ENCODE measurements at regions not wholly inside any gene's neighbourhood (a gene's known extent, or its start where the extent isn't known, plus 50 kb on each side); places are given as distances from the start of the nearest gene placed in this dataset.

DNA sequence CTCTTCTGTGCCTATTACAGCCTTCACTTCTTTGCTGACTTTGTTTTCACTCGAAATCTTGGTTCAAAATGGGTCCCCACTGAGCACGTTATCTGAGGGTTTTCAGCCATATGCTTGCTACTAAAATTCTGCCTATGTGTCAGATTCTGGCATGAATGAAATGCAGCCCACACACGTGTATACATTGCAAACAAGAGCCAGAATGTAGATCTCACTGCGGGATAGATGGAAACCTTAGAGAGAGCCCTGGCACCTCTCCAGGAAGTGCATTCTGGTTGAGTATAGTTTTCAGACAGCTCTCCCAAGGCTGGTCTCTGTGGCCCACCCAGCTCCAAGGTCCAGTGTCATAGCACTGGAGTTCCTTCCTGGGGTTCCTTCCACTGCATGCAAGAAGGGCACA is 234.7 kb upstream of the GJB5 start:
- DNase-seq (ENCODE audit: low read depth in 1 of 2, low spot score in 1 of 2) = no peak
- no peaks in the 10 kb centered on the region for H3K27me3 ChIP-seq (ENCODE audit: insufficient read depth, poor library complexity, severe bottlenecking)
- H3K27ac ChIP-seq (replicated peaks) = no peak overlapping the region
- no peak overlapping the region for H3K4me3 ChIP-seq (replicated peaks; ENCODE audit: insufficient read depth, low read length)
- TF ChIP-seq, protein P1, sequence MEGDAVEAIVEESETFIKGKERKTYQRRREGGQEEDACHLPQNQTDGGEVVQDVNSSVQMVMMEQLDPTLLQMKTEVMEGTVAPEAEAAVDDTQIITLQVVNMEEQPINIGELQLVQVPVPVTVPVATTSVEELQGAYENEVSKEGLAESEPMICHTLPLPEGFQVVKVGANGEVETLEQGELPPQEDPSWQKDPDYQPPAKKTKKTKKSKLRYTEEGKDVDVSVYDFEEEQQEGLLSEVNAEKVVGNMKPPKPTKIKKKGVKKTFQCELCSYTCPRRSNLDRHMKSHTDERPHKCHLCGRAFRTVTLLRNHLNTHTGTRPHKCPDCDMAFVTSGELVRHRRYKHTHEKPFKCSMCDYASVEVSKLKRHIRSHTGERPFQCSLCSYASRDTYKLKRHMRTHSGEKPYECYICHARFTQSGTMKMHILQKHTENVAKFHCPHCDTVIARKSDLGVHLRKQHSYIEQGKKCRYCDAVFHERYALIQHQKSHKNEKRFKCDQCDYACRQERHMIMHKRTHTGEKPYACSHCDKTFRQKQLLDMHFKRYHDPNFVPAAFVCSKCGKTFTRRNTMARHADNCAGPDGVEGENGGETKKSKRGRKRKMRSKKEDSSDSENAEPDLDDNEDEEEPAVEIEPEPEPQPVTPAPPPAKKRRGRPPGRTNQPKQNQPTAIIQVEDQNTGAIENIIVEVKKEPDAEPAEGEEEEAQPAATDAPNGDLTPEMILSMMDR (IDR thresholded peaks at IDR 0.05; ENCODE audit: insufficient read depth, low read length) = no peak

DNA sequence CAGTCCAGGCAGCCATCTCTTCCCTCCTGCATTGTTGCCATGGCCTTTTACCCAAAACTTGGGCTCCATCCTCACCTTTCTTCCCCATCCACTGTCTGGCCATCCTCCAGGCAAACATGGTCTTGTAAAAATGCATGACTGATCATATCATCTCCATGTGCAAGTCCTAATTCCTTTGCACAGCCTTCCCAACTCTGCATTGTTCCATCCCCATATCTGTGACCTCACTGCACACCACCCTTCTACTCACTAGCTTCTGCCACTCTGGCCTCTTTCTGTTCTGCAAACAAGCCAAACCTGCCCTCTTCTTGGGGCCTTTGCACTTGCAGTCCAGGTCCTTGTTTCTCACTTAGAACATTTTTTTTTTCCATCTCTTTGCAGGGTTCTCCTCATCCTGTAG is 230.1 kb upstream of the GJB5 start:
- DNase-seq (ENCODE audit: low read depth in 1 of 2, low spot score in 1 of 2) = no peak
- TF ChIP-seq SPI1 (IDR thresholded peaks at IDR 0.05; ENCODE audit: borderline replicate concordance, low read depth) (no peak), POLR2AphosphoS5 (IDR thresholded peaks at IDR 0.05; ENCODE audit: low read depth) (no peak), GABPA (IDR thresholded peaks at IDR 0.05; ENCODE audit: low read depth) (no peak)
- TF ChIP-seq, protein P2, sequence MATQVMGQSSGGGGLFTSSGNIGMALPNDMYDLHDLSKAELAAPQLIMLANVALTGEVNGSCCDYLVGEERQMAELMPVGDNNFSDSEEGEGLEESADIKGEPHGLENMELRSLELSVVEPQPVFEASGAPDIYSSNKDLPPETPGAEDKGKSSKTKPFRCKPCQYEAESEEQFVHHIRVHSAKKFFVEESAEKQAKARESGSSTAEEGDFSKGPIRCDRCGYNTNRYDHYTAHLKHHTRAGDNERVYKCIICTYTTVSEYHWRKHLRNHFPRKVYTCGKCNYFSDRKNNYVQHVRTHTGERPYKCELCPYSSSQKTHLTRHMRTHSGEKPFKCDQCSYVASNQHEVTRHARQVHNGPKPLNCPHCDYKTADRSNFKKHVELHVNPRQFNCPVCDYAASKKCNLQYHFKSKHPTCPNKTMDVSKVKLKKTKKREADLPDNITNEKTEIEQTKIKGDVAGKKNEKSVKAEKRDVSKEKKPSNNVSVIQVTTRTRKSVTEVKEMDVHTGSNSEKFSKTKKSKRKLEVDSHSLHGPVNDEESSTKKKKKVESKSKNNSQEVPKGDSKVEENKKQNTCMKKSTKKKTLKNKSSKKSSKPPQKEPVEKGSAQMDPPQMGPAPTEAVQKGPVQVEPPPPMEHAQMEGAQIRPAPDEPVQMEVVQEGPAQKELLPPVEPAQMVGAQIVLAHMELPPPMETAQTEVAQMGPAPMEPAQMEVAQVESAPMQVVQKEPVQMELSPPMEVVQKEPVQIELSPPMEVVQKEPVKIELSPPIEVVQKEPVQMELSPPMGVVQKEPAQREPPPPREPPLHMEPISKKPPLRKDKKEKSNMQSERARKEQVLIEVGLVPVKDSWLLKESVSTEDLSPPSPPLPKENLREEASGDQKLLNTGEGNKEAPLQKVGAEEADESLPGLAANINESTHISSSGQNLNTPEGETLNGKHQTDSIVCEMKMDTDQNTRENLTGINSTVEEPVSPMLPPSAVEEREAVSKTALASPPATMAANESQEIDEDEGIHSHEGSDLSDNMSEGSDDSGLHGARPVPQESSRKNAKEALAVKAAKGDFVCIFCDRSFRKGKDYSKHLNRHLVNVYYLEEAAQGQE (IDR thresholded peaks at IDR 0.05; ENCODE audit: insufficient replicate concordance, low read depth) = no peak
- TF ChIP-seq, protein P1 (IDR thresholded peaks at IDR 0.05; ENCODE audit: insufficient read depth, low read length) = no peak
- no peak overlapping the region for H3K27ac ChIP-seq (replicated peaks)

DNA sequence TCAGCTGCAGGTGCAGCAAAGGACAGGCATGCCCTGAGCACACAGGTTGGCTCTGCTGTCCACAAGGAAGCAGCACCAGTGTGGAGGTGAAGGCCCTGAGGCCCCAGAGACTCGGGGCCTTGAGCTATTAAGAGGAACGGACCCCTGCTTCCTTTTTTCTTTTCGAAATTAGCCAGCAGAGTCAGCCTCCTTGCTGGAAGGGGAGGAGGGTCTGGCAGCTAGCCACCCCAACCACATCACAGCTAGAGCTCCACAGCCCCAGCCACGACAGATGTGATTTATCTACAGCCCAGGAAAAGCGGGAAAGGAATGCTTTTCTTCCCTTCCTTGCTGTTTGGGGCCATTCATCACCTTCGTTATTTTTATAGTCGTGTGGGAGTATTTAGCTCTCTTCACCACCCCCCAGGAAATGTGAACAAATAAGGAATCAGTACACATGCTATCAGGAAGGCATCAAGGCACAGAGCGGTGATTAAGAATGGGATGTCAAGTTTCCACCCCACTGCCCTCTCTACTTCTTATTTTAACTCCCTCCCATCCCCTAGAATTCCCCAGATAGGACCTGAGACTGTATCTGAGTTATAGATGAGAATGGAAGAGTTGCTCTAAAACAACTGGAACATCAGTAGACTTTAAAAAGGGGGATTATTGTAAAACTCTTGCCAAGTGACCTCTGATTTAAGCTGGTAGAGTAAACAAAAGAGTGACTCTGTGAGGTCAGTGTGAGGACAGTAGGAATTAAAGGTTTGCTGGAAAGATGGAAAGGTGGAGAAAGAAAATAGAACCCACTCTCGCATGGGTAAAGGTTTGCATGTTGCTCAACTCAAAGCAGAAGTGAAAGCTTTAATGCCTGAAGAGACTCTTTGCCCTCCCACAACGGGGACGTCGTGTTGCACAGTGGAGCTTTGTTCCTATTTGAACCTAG is 224.7 kb upstream of the GJB5 start:
- H3K4me3 ChIP-seq (replicated peaks; ENCODE audit: insufficient read depth, low read length) = no peak overlapping the region
- H3K27ac ChIP-seq (replicated peaks) = no peak overlapping the region
- TF ChIP-seq, protein P1 (IDR thresholded peaks at IDR 0.05; ENCODE audit: insufficient read depth, low read length) = no peak
- TF ChIP-seq POLR2AphosphoS5 (IDR thresholded peaks at IDR 0.05; ENCODE audit: low read depth) (no peak), SPI1 (IDR thresholded peaks at IDR 0.05; ENCODE audit: borderline replicate concordance, low read depth) (no peak), GABPA (IDR thresholded peaks at IDR 0.05; ENCODE audit: low read depth) (no peak)
- TF ChIP-seq, protein P2 (IDR thresholded peaks at IDR 0.05; ENCODE audit: insufficient replicate concordance, low read depth) = no peak
- H3K27me3 ChIP-seq (ENCODE audit: insufficient read depth, poor library complexity, severe bottlenecking) = peaks cover 5% of the 10 kb centered on the region
- no peak for DNase-seq (ENCODE audit: low read depth in 1 of 2, low spot score in 1 of 2)

More for the DNA sequence above, 230.1 kb upstream of the GJB5 start:
- no peak overlapping the region for H3K4me3 ChIP-seq (replicated peaks; ENCODE audit: insufficient read depth, low read length)
- H3K27me3 ChIP-seq (ENCODE audit: insufficient read depth, poor library complexity, severe bottlenecking) = no peaks in the 10 kb centered on the region

All from HL-60 (cell line).